ENCODE measurements at regions not wholly inside any gene's neighbourhood (a gene's known extent, or its start where the extent isn't known, plus 50 kb on each side); places are given as distances from the start of the nearest gene placed in this dataset.

DNA sequence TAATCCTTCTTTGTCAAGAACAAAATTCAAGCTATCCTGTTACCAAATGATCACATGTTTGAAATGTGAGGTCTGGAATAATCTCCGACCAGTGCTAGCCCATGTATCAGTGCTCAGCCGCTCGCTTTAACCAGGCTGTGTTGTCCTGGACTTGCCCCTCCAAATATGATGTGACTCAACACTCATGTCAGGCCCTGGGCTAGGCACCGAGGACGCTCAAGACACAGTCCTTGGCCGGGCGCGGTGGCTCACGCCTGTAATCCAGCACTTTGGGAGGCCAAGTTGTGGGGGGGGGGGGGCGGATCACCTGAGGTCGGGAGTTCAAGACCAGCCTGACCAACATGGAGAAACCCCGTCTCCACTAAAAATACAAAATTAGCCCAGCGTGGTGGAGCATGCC is 54.1 kb upstream of the WNT7B start:
- TF ChIP-seq CSDC2 (CRISPR knock-in tag; IDR thresholded peaks at IDR 0.05) (no peak), ZFP30 (CRISPR knock-in tag; IDR thresholded peaks at IDR 0.05) (no peak), ISL1 (CRISPR knock-in tag; IDR thresholded peaks at IDR 0.05) (no peak), BACH2 (CRISPR knock-in tag; IDR thresholded peaks at IDR 0.05; ENCODE audit: borderline replicate concordance) (no peak), ESRRG (CRISPR knock-in tag; IDR thresholded peaks at IDR 0.05) (no peak), ARNTL (CRISPR knock-in tag; IDR thresholded peaks at IDR 0.05; ENCODE audit: borderline replicate concordance, low read depth) (no peak), PPARA (CRISPR knock-in tag; IDR thresholded peaks at IDR 0.05; ENCODE audit: borderline replicate concordance) (no peak), ZNF70 (CRISPR knock-in tag; IDR thresholded peaks at IDR 0.05) (no peak)
- TF ChIP-seq, protein P1, sequence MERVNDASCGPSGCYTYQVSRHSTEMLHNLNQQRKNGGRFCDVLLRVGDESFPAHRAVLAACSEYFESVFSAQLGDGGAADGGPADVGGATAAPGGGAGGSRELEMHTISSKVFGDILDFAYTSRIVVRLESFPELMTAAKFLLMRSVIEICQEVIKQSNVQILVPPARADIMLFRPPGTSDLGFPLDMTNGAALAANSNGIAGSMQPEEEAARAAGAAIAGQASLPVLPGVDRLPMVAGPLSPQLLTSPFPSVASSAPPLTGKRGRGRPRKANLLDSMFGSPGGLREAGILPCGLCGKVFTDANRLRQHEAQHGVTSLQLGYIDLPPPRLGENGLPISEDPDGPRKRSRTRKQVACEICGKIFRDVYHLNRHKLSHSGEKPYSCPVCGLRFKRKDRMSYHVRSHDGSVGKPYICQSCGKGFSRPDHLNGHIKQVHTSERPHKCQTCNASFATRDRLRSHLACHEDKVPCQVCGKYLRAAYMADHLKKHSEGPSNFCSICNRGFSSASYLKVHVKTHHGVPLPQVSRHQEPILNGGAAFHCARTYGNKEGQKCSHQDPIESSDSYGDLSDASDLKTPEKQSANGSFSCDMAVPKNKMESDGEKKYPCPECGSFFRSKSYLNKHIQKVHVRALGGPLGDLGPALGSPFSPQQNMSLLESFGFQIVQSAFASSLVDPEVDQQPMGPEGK (CRISPR knock-in tag; IDR thresholded peaks at IDR 0.05; ENCODE audit: borderline replicate concordance): no peak
- TF ChIP-seq, protein P2, sequence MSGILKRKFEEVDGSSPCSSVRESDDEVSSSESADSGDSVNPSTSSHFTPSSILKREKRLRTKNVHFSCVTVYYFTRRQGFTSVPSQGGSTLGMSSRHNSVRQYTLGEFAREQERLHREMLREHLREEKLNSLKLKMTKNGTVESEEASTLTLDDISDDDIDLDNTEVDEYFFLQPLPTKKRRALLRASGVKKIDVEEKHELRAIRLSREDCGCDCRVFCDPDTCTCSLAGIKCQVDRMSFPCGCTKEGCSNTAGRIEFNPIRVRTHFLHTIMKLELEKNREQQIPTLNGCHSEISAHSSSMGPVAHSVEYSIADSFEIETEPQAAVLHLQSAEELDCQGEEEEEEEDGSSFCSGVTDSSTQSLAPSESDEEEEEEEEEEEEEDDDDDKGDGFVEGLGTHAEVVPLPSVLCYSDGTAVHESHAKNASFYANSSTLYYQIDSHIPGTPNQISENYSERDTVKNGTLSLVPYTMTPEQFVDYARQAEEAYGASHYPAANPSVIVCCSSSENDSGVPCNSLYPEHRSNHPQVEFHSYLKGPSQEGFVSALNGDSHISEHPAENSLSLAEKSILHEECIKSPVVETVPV (CRISPR knock-in tag; IDR thresholded peaks at IDR 0.05): no peak
- TF ChIP-seq, protein P3, sequence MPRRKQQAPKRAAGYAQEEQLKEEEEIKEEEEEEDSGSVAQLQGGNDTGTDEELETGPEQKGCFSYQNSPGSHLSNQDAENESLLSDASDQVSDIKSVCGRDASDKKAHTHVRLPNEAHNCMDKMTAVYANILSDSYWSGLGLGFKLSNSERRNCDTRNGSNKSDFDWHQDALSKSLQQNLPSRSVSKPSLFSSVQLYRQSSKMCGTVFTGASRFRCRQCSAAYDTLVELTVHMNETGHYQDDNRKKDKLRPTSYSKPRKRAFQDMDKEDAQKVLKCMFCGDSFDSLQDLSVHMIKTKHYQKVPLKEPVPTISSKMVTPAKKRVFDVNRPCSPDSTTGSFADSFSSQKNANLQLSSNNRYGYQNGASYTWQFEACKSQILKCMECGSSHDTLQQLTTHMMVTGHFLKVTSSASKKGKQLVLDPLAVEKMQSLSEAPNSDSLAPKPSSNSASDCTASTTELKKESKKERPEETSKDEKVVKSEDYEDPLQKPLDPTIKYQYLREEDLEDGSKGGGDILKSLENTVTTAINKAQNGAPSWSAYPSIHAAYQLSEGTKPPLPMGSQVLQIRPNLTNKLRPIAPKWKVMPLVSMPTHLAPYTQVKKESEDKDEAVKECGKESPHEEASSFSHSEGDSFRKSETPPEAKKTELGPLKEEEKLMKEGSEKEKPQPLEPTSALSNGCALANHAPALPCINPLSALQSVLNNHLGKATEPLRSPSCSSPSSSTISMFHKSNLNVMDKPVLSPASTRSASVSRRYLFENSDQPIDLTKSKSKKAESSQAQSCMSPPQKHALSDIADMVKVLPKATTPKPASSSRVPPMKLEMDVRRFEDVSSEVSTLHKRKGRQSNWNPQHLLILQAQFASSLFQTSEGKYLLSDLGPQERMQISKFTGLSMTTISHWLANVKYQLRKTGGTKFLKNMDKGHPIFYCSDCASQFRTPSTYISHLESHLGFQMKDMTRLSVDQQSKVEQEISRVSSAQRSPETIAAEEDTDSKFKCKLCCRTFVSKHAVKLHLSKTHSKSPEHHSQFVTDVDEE (CRISPR knock-in tag; IDR thresholded peaks at IDR 0.05): no peak
